SU-DHL-6 (cell line): ENCODE measurements at regions not wholly inside any gene's neighbourhood (a gene's known extent, or its start where the extent isn't known, plus 50 kb on each side); places are given as distances from the start of the nearest gene placed in this dataset.

ENCODE experiments used
- EZH2phosphoT487 ChIP-seq: fragments of 200-600 bp; sonication (generic), shearing (Covaris generic); conservative IDR thresholded peaks from 2 replicates; pipeline ENCODE4 v1.6.1; 2018; ENCODE audit warnings: mild to moderate bottlenecking, antibody characterized with exemption, low read length, moderate library complexity, mixed read lengths
- TF ChIP-seq, protein P1 (sequence below): fragments of 200-600 bp; sonication (generic); IDR thresholded peaks from one replicate; pipeline ENCODE4 v1.5.1; 2017; ENCODE audit warnings: antibody characterized with exemption, mild to moderate bottlenecking, low read length, moderate library complexity; ENCODE audit not compliant: insufficient read depth, poor library complexity, severe bottlenecking

DNA sequence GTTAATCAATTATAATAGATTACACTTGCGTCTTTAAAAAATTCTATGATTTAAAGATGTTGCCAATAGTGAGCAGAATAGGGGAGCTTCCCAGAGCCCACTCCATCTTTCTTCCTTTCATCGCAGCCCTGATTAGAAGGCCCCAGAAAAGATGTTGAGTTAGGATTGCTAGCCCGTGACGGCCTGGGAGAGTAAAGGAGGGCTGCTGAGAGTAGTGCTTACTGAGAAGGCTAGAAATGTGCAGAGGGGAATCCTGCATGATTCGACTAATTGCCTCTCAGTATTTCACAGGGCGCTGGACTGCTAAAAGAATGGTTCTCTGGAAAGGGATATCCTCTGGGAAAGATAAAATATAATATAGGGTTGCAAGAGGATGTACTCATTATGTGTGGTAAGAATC, 160.5 kb downstream of the C11orf87 start:
- TF ChIP-seq, protein P1, sequence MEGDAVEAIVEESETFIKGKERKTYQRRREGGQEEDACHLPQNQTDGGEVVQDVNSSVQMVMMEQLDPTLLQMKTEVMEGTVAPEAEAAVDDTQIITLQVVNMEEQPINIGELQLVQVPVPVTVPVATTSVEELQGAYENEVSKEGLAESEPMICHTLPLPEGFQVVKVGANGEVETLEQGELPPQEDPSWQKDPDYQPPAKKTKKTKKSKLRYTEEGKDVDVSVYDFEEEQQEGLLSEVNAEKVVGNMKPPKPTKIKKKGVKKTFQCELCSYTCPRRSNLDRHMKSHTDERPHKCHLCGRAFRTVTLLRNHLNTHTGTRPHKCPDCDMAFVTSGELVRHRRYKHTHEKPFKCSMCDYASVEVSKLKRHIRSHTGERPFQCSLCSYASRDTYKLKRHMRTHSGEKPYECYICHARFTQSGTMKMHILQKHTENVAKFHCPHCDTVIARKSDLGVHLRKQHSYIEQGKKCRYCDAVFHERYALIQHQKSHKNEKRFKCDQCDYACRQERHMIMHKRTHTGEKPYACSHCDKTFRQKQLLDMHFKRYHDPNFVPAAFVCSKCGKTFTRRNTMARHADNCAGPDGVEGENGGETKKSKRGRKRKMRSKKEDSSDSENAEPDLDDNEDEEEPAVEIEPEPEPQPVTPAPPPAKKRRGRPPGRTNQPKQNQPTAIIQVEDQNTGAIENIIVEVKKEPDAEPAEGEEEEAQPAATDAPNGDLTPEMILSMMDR = no peak
- TF ChIP-seq EZH2phosphoT487 = no peak
